Superior temporal gyrus (tissue), 1 donor: ENCODE measurements at regions not wholly inside any gene's neighbourhood (a gene's known extent, or its start where the extent isn't known, plus 50 kb on each side); places are given as distances from the start of the nearest gene placed in this dataset.
"Not testable (repeated sequence)": the region's sequence is repeated elsewhere in the genome, so short reads cannot be mapped to it uniquely, and the experiment has no call there.

ENCODE experiments used
- DNase-seq: peaks from one replicate; pipeline ENCODE4 v3.0.0-alpha.2; 2016; ENCODE audit errors: extremely low spot score

GRCh38 chr9:12415361-12415760 lies 277.8 kb upstream of the TYRP1 start:
- no peak for DNase-seq

- no peak for DNase-seq
Observed at GRCh38 chr9:12416716-12417115, 276.5 kb upstream of the TYRP1 start.

- DNase-seq = no peak
Observed at GRCh38 chr9:12424243-12424642, 268.9 kb upstream of the TYRP1 start.

GRCh38 chr9:12425878-12426864 lies 267.0 kb upstream of the TYRP1 start:
- peak; percentile 26 for DNase-seq

GRCh38 chr9:12439267-12439666 lies 253.9 kb upstream of the TYRP1 start:
- no peak for DNase-seq

- DNase-seq = not testable (repeated sequence)
Observed at GRCh38 chr9:12441080-12441479, 252.1 kb upstream of the TYRP1 start.

- DNase-seq = no peak
Observed at GRCh38 chr9:12441506-12441905, 251.7 kb upstream of the TYRP1 start.

- DNase-seq = no peak
Observed at GRCh38 chr9:12448246-12448645, 244.9 kb upstream of the TYRP1 start.

DNA sequence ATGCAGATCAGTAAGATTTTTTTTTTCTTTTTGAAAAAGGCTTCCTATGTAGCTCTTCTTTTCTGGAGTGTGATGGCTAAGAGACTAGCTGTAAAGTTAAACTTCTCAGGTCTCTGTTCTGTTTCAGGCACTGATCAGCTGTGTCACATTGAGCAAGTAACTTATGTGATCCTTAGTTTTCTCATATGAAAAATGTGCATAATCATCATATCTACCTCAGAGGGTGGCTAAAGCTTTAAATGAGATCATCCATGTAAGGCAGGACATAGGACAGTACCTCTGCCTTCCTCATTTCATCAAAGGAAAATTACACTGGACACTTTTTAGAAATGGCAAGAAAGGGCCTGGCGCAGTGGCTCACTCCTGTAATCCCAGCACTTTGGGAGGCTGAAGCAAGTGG lies 235.9 kb upstream of the TYRP1 start:
- DNase-seq = no peak

DNA sequence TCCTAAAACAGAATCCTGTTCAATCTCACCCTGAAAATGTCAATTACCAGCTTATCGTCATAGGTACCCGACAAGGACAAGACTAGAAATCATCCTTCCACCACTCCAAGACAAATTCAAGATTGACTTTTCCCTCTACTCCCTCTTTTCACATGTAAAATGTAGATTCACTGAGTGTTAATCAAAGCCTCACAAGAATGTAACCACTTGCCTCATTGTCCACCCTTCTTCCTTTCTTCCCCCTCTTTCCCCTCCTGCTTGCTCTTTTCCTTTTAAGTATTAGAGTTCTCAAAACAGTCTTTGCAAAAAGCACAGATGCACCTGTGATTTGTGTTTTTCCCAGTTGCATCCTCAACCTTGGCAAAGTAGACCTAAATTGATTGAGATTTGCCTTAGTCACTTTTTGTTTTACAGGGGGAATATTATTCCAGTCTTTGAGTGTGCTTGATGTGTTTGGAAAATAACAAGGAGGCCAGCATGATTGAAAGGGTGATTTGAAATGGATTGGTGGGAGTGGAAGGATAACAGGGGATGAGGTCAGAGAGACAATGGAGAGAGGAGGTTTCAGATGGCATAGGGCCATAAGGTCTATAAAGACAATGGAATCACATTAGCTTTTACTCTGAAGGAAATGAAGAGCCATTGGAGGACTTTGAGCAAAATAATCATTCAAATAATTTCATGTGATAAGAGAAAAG lies 231.3 kb upstream of the TYRP1 start:
- DNase-seq = no peak

DNA sequence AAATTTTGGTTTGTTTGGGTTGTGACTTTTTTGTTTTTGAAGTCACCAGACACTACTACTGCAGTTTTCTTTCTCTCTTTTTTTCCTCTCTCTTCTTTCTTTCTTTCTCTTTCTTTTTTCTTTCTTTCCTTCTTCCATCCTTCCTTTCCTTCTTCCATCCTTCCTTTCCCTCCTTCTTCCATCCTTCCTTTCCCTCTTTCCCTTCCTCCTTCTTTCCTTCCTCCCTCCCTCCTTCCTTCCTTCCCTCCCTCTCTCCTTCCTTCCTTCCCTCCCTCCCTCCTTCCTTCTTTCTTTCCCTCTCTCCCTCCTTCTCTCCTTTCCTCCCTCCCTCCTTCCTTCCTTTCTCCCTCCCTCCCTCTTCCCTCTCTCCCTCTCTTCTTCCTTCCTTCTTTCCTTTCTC lies 230.3 kb upstream of the TYRP1 start:
- no peak for DNase-seq

- peak; percentile 13 for DNase-seq
Observed at GRCh38 chr9:12463641-12464040, 229.5 kb upstream of the TYRP1 start.

DNA sequence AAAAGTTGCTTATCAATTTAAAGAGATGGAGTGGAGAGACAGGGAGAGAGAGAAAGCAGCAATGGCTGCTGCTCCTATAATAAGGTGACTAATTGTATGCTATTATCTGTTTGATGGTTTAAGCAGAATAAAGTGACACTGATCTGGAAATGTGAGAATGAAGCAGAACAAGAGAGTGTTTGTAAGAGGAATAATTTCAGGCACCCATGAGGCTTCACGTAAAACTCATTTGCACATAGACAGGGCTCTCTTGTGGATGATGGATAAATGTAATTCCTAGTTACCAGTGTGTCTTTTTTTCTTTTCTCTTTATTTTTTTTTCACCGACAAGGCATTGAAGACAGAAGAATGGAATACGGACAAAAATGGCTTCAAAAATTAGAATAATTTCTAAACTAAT lies 228.8 kb upstream of the TYRP1 start:
- DNase-seq = no peak

DNA sequence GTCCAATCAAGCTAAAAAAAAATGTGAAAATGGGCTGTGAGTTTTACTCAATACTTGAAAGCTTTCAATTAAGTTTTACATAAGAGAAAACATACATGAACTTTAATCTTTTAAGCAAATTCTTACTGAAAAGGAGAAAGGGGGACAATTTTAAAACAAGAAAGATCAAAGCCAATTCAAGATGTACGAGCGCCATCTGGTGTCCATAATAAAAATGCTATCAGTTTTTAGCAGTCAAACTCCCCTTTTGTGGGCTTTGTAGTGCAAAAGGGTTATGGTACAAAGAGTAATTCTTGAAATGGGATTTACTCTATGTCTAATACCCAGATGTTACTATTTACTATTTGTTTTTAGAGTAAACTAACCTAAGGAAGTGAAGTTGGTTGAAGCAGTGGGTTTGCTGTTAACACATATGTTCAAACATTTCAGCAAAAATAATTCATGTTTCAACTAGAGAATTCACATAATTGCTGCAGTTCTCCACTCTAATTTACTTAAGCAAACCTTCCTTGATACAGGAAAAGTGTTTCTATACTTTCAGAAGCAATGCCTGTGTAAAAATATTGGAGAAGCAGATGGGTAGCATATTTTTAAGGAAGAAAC lies 228.2 kb upstream of the TYRP1 start:
- DNase-seq = peak; percentile 66

GRCh38 chr9:12469084-12469483 lies 224.1 kb upstream of the TYRP1 start:
- DNase-seq = no peak

DNA sequence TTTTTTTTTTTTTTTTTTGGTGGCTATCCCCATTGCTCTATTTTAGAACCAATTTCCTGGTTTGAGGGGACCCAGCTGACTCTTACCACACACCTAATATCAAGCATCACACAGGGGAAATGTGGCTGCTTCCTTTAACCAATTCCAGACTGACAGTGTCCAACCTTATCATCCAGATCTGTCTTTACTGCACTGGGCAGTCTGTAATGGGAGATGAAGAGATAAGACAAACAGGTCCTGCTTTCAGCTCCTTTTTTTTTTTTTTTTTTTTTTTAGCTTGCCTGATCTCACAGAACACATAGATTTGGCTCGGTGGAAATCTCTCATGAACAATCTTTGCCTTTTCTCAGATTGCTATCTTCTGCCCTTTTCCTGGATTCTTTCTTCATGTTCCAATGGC lies 198.8 kb upstream of the TYRP1 start:
- no peak for DNase-seq

DNA sequence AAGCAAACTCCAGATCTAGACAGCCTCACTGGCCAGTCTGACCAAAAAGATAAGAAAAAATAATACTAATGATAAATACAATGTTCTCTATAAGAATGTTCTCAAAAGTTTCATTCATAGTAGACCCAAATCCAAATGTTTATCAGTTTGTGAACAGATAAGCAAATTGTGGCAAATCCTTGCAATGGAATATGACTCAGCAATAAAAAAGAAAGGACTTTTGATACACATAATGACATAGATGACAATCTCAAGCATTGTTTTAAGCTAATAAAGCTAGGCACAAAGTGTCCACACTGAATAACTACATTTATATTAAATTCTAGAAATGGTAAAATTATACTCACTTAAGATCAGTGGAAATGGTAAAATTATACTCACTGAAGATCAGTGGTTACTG lies 195.4 kb upstream of the TYRP1 start:
- DNase-seq = no peak

DNA sequence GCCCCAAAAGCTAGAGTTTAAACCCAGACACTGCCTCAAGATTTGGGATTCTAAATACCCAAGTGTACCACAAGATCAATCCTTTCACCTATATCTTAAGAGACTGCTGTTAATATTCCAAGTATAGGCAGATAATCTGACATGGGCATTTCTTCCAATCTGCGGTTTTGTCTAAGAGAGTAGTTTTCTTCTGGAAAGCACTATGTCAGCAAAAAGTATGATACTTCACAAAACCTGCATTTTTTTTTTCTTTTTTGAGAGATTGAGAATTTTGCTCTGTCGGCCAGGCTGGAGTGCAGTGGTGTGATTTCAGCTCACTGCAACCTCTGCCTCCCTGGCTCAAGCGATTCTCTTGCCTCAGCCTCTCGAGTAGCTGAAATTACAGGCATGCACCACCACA lies 190.7 kb upstream of the TYRP1 start:
- no peak for DNase-seq

GRCh38 chr9:12503606-12504122 lies 189.5 kb upstream of the TYRP1 start:
- no peak for DNase-seq

- DNase-seq = no peak
Observed at GRCh38 chr9:12510551-12510950, 182.6 kb upstream of the TYRP1 start.

- no peak for DNase-seq
Observed at GRCh38 chr9:12511726-12512125, 181.5 kb upstream of the TYRP1 start.

GRCh38 chr9:12516031-12516430 lies 177.2 kb upstream of the TYRP1 start:
- DNase-seq = no peak
